RWPE1 (cell line): ENCODE measurements at regions not wholly inside any gene's neighbourhood (a gene's known extent, or its start where the extent isn't known, plus 50 kb on each side); places are given as distances from the start of the nearest gene placed in this dataset.
"Not testable (repeated sequence)": the region's sequence is repeated elsewhere in the genome, so short reads cannot be mapped to it uniquely, and the experiment has no call there.

Source experiments
- CTCF ChIA-PET: fragments of 350-600 bp; sonication (Branson Sonifier 250); formaldehyde crosslinking; extraction: SDS; loops from one replicate; lab custom pipeline; 2021; lab: Yijun Ruan, JAX
- POLR2A ChIA-PET: fragments of 400-600 bp; formaldehyde crosslinking; extraction: SDS; loops from one replicate; lab custom pipeline; 2020; ENCODE audit warnings: antibody characterized with exemption; ENCODE audit not compliant: low non-redundant PET; lab: Yijun Ruan, JAX
- DNase-seq: peaks from one replicate; pipeline ENCODE4 v3.0.0; 2012; ENCODE audit warnings: low spot score
- H3K27ac ChIP-seq: fragments of 450-650 bp; 2 replicates; pipeline ENCODE4 v1.5.1; 2017
- CTCF ChIP-seq: fragments of 450-650 bp; conservative IDR thresholded peaks from 2 replicates; pipeline ENCODE4 v1.5.1; 2017; ENCODE audit warnings: low read depth, mild to moderate bottlenecking

GRCh38 chr16:85531516-85531915 is 81.6 kb upstream of the GSE1 start:
- TF ChIP-seq CTCF = no peak
- POLR2A ChIA-PET = no interaction called here
- H3K27ac ChIP-seq = no peak overlapping the region
- CTCF ChIA-PET = interaction anchor here (0.7 kb wide), 1 partner anchor 78 kb away, joined by 6 read pairs; no protein-coding TSS in a partner anchor
- no peak for DNase-seq

- no peak overlapping the region for H3K27ac ChIP-seq
- CTCF ChIA-PET = no interaction called here
- TF ChIP-seq CTCF = no peak
- DNase-seq = no peak
- POLR2A ChIA-PET = no interaction called here
These were observed 81.0 kb upstream of the GSE1 start for GRCh38 chr16:85532147-85532546.

- DNase-seq, H3K27ac ChIP-seq, CTCF ChIA-PET, POLR2A ChIA-PET: not testable (repeated sequence)
These were observed 79.5 kb upstream of the GSE1 start for GRCh38 chr16:85533593-85533992.

GRCh38 chr16:85534536-85535351 is 78.4 kb upstream of the GSE1 start:
- no peak for TF ChIP-seq CTCF
- no peak for DNase-seq
- no peak overlapping the region for H3K27ac ChIP-seq
- POLR2A ChIA-PET = no interaction called here
- CTCF ChIA-PET = no interaction called here

- no peak overlapping the region for H3K27ac ChIP-seq
- ChIA-PET CTCF (no interaction called here), POLR2A (no interaction called here)
- TF ChIP-seq CTCF = no peak
- DNase-seq = no peak
These were observed 77.6 kb upstream of the GSE1 start for GRCh38 chr16:85535352-85536072.

GRCh38 chr16:85536073-85536410 is 77.1 kb upstream of the GSE1 start:
- ChIA-PET POLR2A (no interaction called here), CTCF (no interaction called here)
- DNase-seq = no peak
- no peak overlapping the region for H3K27ac ChIP-seq
- no peak for TF ChIP-seq CTCF
